ENCODE measurements at regions not wholly inside any gene's neighbourhood (a gene's known extent, or its start where the extent isn't known, plus 50 kb on each side); places are given as distances from the start of the nearest gene placed in this dataset.
A peak's percentile ranks its signal among the peaks of the same experiment; 100 is the strongest.

- DNase-seq (ENCODE audit: low read depth): no peak
- TF ChIP-seq, protein P1, sequence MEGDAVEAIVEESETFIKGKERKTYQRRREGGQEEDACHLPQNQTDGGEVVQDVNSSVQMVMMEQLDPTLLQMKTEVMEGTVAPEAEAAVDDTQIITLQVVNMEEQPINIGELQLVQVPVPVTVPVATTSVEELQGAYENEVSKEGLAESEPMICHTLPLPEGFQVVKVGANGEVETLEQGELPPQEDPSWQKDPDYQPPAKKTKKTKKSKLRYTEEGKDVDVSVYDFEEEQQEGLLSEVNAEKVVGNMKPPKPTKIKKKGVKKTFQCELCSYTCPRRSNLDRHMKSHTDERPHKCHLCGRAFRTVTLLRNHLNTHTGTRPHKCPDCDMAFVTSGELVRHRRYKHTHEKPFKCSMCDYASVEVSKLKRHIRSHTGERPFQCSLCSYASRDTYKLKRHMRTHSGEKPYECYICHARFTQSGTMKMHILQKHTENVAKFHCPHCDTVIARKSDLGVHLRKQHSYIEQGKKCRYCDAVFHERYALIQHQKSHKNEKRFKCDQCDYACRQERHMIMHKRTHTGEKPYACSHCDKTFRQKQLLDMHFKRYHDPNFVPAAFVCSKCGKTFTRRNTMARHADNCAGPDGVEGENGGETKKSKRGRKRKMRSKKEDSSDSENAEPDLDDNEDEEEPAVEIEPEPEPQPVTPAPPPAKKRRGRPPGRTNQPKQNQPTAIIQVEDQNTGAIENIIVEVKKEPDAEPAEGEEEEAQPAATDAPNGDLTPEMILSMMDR (IDR thresholded peaks at IDR 0.05; ENCODE audit: control insufficient read depth, insufficient read depth, low read depth, low read length, missing control alignments): no peak
Measured at GRCh38 chr5:91643797-91644196, 260.7 kb upstream of the ARRDC3 start.

DNA sequence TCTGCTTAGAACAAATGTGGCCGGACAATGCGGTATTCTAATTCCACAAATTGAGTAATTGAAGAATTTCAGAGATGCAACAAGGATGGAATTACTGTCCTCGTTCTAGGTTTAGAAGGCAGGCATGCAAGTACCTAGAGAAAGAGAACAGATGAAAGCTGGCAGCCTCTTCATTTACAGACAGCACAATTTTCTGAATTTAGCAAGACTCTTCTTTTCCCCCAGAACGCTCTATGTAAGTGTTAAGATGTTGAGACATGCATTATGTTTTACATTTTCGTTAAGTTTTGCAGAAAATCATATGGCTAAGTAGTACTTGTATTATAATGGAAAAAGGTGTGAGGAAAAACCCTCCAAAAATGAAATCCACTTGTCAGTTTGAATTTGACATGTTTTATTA, 259.5 kb upstream of the ARRDC3 start:
- TF ChIP-seq, protein P1 (IDR thresholded peaks at IDR 0.05; ENCODE audit: control insufficient read depth, insufficient read depth, low read depth, low read length, missing control alignments): no peak
- DNase-seq (ENCODE audit: low read depth): no peak
- no peak overlapping the region for H3K4me3 ChIP-seq (ENCODE audit: control insufficient read depth, low read depth, low read length)

More at GRCh38 chr5:91643797-91644196, 260.7 kb upstream of the ARRDC3 start:
- H3K4me3 ChIP-seq (ENCODE audit: control insufficient read depth, low read depth, low read length): no peak overlapping the region

DNA sequence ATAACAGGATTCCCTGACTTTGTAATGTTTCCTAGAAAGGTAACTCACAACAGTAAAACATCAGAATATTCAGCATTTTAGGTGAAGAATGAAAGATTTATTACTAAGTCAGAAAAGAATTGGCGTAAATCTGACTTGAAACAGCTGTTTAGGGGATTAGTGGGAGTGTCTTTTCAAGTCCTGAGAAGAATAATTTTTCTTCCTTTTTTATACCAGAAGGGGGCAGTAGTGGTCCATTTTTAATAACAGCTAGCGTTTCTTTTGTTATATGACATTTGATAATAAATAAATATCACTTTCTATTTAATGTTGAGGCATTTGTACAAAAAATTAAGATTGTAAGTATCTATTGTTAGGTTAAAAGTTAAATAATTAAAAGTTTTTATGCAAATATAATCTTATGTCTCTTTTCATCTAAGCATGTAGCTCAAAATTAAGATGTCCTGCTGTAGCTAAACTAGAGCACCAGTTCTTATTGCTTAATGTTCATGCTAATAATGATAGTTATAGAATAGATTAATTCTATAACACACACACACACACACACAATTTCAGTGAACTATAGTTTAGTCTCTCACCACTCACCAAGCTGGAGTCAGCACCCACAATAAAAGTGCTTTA, 258.7 kb upstream of the ARRDC3 start:
- no peak overlapping the region for H3K4me3 ChIP-seq (ENCODE audit: control insufficient read depth, low read depth, low read length)
- peak; percentile 5 for DNase-seq (ENCODE audit: low read depth)
- TF ChIP-seq, protein P1 (IDR thresholded peaks at IDR 0.05; ENCODE audit: control insufficient read depth, insufficient read depth, low read depth, low read length, missing control alignments): peak; percentile 26

GRCh38 chr5:91639744-91640143, 256.6 kb upstream of the ARRDC3 start:
- DNase-seq (ENCODE audit: low read depth): no peak
- TF ChIP-seq, protein P1 (IDR thresholded peaks at IDR 0.05; ENCODE audit: control insufficient read depth, insufficient read depth, low read depth, low read length, missing control alignments): no peak
- H3K4me3 ChIP-seq (ENCODE audit: control insufficient read depth, low read depth, low read length): no peak overlapping the region

DNA sequence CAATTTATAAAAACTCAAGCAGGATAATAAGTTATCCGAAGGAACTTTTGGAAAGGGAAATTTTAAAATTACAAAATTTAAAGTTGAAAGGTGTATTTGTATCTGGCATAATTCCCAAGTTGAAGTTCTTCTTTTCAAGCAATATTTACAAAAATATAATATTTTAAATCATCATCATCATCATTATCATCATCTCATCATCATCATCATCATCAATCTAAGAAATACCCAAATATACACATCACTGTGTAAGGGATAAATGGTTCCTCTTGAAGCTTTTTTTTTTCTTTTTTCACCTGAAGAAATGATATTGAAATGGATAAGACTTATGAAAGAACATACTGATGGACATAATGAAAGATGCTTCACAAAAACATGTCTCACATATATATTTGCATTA, 254.9 kb upstream of the ARRDC3 start:
- DNase-seq (ENCODE audit: low read depth): no peak
- H3K4me3 ChIP-seq (ENCODE audit: control insufficient read depth, low read depth, low read length): no peak overlapping the region
- TF ChIP-seq, protein P1 (IDR thresholded peaks at IDR 0.05; ENCODE audit: control insufficient read depth, insufficient read depth, low read depth, low read length, missing control alignments): no peak

DNA sequence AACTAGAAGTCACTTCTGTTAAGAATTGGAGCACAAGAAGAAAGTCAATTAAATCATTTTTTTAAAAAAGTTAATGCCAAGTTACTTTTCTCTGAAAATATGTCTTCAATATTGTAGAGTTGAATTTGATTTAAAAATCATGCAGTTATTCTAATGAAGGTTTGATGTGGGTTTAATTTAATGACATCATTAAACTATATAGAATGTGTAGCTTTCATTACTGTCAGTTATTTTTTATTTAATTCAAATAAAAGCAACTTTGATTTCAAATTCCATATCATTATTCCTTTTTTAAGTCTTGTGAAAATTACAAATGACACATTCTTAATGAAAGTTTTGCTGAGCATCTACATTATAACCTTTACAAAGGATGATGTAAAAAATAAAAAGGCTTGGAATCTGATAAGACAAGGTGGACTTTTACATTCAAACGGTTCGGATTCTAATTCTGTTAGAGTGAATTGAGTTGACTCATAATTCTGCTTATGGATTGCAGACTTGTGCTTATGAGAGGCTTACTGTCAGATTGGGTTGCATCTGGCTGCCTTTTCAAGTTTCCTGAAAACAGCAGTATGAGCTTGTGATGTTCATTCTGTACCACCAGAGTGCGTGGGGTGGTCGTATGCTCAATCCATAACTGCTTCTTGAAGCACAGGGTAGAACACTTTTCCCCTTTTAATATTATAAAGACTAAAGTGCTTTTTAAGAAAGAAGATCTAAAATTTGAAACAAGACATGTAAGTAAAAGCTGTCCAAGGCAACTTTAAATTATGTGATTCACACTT, 253.0 kb upstream of the ARRDC3 start:
- TF ChIP-seq, protein P1 (IDR thresholded peaks at IDR 0.05; ENCODE audit: control insufficient read depth, insufficient read depth, low read depth, low read length, missing control alignments): no peak
- H3K4me3 ChIP-seq (ENCODE audit: control insufficient read depth, low read depth, low read length): no peak overlapping the region
- DNase-seq (ENCODE audit: low read depth): no peak

Measured in AG09309 (cell line).